Endometrium (tissue), 2 donors: ENCODE measurements at regions not wholly inside any gene's neighbourhood (a gene's known extent, or its start where the extent isn't known, plus 50 kb on each side); places are given as distances from the start of the nearest gene placed in this dataset.
"Not testable (repeated sequence)": the region's sequence is repeated elsewhere in the genome, so short reads cannot be mapped to it uniquely, and the experiment has no call there.

Experiments
- FAIRE-seq: peaks from 2 replicates; lab custom pipeline; 2012; peaks lifted over from hg19 to GRCh38; lab: Jason Lieb, UNC
- donor health status: control.
- donor health status: control.

DNA sequence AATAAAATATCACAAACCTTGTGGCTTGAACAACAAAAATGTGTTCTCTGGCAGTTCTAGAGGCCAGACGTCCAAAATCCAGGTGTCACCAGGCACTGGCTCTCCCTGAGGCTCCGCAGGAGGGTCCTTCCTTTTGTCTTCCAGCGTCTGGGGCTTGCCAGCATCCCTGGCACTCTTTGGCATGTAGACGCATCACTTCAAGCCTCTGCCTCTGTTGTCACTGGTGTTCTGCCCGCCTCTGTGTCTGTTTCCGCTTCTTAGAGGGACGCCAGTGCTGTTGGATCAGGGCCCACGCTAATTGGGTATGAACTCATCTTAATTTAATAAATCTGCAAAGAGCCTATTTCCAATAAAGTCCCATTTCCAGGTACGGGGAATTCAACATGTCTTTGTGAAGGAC is 273.7 kb upstream of the C1orf174 start:
- no peak for FAIRE-seq

DNA sequence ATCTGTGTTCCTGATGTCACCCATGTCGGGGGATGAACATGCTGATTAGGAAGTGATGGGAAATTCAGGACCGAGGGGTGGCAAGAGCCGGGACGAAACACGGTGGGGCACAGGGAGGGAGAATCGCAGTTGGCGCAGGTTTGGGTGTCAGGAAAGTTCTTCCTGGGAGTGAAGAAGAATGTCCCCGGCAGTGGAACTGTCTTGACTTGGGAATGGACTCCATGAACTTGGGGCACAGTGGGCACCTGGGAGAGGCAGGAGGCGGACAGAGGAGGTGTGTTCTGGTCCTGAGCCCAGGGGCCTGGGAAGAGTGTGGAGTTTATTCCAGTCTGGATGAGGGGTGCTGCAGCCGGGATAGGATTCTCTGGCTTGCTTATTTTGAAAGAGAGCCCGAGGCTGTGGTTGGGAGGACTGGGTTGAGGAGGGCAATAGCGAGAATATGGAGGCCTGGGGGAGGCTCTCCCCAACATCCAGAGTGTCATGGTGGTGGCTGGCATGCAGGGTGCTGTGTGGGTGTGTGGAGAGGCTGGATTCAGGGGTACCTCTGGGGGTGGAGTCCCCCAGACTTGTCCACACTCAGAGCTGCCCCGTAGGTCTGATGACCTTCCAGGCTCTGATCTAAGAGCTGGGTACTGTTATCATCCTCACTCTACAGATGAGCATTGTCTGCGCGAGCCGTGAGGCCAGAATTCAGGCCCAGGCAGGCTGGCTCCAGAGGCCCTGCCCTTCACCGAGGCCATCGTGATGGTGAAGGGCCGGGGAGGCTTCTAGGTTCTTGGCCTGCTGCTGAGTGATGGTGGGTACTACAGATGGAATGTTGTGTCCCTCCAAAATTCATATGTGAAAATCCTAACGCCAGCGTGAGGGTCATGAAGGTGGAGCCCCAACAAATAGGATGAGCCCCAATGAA is 274.5 kb upstream of the C1orf174 start:
- no peak for FAIRE-seq

DNA sequence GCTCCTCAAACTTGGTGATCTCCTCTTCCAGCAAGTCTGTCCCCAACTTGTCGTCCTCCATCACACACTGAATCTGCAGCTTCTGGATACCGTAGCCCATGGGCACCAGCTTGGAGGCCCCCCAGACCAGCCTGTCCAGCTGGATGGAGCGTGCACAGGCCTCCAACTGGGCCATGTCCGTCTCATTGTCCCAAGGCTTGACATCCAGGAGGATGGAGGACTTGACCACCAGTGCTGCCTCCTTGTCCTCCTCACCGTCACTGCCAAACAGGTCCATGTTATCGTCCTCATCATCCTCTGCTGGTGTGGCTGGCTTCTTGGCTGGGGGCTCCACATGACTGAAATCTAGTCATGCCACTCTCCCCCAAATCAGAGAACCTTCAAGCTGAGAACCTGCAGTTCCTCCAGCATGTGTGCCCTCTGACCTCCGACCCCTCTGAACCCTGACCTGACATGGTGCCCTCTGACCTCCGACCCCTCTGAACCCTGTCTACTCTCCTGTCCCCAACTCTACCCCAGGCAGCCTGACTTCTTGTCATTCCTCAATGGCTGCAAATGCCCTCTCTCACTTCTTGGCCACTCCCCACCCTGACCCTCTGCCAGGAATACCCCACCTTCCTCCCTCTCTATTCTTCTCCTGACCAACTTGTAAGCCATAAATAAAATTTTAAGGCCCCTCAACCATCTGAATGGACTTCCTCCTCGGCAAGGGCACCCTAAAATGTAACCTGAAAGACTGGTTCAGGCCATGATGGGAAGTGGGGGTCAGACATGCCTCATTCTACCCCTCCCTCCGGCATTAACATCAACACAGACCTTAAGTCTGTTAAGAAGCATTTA is 275.7 kb upstream of the C1orf174 start:
- FAIRE-seq: no peak

DNA sequence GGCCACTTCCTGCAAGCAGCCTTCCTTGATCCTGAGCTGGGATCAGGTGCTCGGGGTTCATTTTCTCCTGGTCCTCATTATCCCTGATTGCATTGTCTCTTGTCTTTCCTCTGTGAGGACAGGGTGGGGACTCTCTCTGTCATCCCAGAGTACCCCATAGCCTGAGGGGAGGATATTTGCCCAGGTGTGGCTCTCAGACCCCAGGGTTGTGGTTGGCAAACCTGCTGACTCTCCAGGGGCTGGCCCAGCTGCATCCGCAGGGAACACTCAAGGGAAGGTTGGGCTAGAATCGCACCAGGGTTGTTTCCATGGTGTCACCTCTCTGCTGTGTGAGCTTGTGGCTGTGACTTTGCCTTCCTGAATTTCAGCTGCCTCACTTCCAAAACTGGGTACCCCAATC is 276.8 kb upstream of the C1orf174 start:
- no peak for FAIRE-seq

DNA sequence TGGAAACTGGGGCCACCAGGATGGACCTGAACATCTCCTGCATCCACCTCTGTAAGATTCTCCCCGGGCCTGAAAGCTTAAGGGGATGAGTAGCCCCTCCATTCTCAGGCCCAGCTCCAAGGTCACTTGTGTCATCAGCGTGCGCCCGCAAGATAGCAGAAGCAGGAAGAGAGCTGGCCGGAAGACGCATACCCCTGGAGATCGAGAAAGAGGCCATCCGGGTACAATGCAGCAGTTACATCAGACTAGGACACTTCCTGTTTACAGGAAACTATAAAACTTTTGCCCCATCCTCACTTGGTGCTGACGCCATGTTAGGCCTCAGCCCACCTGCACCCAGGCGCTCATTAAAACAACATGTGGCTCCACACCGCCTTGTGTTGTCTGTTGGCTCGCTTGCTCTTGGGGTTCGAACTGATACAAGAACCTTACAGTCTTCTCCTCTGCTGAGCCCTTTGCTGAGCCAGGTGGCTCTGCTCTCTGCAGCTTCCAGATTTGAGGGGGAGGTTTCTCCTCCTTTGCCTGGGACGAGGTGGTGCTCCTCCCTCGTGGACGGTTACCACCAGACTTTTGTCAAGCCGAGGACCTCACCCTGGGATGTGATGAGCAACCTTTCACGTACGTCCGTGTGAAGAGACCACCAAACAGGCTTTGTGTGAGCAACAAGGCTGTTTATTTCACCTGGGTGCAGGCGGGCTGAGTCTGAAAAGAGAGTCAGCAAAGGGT is 277.5 kb upstream of the C1orf174 start:
- FAIRE-seq: no peak

DNA sequence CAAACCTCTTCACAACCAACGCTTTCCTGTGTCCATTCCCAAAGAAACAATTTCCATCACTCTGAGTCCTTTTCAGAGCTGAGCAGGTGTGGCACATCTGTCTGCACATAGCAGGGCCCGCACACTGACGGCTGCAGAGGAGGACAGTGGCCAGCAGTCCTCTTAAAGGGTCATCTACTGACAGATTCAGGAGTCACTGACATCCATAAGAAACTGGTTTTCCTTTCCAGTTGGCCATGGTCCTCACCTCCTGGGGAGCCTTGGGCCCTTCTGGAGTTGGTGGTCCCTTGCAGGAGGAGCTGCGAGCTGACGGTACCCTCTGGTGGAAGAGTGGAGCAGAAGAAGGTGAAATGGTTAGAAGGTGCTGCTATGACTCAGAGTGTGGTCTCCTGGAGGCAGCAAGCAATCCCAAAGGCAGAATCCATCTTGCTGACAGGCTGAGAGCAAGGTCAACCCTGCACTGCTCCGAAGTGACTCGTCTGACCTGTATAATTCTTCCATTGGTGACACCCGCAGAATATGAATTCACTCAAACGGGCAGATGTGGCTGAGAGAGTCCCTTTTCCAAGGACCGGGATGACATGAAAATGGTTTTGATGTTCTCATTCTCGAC is 278.5 kb upstream of the C1orf174 start:
- no peak for FAIRE-seq

DNA sequence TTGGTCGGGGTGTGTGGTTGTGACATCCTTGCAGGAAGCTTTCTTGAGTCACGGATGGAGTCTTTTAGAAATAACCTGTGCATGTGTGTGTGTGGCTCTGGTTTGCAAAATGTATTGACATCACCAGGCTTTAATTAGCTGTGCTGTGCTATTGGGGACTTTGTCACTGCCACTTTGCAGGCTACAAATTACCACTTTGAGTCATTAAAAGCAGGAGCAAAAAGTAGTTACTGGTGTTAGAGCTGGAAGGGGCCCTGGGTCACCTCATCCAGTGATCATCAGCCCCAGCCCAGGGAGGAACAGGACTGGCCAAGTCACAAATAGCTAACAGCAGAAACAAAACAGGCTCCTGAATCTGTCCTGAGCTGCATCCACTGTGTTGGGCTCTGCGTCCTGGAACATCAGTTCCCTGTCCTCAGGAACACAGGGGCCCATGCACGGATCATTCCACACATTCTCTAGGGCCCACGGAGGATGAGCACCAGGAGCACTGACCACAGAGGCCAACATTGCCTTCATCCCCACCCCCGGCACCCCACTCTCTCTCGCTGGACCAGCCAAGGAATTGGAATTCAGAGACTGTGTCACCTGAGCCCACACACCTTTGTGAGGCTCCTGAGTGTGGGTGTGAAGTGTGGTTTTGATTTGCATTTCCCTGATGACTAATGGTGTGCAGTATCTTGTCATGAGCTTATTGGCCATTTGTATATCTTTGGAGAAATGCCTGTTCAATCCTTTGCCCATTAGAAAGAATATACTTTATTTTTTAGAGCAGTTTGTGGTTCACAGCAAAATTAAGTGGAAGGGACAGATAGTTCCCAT is 280.1 kb upstream of the C1orf174 start:
- FAIRE-seq: no peak

DNA sequence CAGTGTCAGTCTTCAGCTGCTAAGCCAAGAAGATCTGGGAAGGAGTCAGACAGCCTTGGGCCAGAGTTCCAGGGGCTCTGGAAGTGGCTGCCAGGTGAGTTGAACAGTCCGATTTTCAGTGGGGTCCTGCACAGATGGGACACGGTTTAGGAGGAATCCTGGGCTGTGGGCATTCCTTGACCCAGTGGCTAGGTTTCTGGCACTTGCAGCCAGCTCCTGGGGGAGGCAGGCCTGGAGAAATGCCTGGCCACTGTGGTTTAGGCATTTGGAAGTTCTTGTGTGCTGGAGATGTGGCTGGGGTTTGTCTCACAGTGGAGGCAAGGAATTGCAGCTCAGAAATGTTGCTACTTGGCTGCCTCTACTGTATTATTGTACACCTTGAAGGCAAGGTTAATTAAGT is 286.4 kb upstream of the C1orf174 start:
- not testable (repeated sequence) for FAIRE-seq

DNA sequence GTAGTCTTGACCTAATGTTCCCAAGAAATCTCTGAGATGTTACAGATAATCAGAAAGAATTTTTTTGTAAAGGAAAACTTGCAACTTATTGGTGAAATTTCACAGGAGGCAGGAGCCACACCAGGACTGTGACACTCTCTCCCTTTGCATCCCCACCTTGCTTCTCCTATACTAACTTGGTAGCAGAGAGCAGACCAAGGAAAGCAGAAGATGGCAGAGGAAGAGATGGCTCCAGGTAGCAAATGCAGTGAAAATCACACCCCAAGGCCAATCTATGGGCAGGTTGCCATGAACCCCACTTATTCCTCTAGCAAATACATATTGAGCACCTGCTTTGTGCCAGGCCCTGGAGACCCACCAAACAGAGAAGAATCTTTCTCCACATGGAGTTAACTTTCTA is 303.4 kb upstream of the C1orf174 start:
- FAIRE-seq: no peak

DNA sequence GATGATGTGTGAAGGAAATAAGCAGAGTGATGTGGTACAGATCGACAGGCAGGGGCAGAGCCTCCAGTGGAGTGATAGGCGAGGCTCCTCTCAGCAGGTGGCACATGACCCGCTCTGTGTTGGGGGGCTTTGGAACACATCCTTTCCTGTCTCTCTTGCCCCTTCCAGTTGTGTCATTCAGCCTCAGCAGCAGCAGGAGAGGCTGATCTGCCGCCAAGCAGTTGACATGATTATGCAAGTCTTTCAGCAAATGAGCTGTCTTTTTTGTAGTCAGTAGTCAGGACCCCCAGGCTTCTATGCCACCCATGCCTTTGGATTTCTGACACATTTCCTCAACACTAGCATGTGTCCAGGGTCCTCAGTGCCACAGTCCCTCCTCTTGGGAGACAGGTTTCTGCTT is 307.1 kb upstream of the C1orf174 start:
- FAIRE-seq: no peak

DNA sequence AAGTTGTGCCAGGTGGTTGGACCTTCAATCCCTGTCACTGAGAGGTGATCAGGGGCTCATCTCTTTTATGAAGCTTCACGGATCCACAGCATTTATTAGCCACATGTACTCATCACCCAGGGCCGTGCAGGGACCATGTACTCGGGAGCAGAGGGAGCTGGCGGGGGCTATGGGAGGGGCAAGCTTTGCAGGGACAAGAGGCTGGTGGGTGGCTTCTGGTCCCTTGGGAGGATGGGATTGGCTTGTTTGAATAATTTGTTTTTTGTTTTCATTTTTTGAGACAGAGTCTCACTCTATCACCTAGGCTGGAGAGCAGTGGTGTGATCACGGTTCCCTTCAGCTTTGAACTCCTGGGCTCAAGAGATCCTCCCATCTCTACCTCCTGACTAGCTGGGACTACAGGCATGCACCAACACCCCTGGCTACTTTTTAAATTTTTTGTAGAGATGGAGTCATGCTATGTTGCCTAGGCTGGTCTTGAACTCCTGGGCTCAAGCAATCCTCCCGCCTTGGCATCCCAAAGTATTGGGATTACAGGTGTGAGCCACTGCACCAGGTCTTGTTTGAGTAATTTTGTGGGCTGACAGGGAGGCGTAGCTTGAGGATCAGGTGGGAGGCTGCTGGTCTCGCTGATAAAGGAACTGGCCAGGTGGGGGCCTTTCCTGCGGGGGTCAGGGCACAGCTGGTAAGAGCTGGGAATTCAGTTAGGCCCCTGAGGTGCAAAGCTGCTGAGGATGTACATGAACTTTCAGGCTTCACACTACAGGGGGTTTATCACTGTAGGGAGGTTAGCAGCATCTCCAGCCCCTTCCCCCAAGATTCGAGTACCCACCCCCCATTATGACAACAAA is 308.0 kb upstream of the C1orf174 start:
- no peak for FAIRE-seq

DNA sequence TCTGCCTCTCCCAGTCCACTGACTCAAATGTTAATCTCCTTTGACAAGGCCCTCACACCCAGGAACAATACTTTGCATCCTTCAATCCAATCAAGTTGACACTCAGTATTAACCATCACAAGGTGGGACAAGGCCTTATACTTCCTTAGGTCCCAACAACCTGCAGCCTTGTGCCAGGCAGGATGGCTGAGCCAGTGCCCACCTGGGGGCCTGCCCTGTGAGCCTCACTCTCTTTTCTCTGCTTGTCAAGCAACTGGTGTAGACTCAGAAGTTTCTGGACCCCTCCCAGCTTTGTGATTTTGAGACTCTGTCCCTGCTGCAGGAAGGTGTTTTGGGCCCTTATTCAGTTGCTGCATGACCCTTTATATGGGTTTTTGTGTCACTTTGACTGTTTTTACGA is 310.0 kb upstream of the C1orf174 start:
- FAIRE-seq: no peak

DNA sequence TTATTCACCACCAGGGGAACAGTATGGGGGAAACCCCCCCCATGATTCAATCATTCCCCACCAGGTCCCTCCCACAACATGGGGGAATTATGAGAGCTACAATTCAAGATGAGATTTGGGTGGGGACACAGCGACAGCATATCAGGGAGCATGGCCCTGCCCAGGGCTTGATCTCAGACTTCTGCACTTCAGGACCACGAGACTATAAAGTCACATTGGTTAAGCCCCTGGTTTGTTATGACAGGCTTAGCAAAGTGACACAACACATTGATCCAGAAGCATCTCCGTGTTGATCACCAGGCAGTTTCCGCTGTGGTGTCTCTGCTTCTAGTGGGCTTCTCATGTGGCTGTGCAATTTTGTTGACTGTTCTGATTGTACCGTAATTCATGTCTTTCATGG is 312.7 kb upstream of the C1orf174 start:
- FAIRE-seq: no peak

DNA sequence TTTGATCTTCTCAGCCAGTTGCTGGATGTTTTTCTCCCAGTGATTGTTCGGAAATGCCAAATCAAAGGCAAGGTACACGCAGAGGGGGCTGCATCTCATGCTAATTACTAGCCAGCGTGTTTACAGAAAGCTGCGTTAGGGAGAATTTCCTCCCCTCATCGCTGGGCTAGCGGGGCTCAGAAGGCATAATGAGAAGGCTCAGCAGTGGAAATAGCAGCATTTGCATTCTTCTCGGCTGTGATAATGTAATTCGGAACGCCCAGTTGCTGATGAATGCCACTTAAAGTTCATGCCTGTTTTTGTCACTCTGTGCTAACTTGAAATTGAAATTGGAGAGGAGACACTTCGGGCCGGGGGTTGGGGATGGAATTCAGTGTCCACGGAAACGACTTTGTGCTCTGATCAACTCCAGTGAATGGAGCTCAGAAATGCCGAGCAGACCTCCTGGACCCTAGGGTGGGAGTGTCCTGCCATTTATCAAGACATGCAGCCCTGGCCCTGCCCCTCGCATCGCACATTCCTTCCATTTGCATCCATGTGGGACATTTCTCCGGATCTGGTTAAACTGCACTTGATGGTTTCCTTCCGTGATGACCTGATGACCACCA is 313.4 kb upstream of the C1orf174 start:
- no peak for FAIRE-seq

DNA sequence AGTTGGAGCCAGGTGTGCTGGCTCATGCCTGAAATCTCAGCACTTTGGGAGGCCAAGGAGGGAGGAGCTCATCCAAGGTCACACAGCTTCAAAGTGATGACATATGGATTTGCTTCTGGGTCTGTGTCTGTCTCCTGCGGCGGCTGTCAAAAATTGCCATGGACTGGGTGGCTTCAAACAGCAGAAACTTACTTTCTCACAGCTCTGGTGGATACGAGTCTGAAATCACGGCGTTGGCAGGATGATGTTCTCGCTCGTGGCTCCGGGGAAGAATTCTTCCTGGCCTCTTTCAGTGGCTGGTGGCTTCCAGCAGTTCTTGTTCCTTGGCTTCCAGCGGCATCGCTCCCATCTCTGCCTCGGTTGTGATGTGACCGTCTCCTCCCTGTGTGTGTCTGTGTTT is 314.8 kb upstream of the C1orf174 start:
- no peak for FAIRE-seq

DNA sequence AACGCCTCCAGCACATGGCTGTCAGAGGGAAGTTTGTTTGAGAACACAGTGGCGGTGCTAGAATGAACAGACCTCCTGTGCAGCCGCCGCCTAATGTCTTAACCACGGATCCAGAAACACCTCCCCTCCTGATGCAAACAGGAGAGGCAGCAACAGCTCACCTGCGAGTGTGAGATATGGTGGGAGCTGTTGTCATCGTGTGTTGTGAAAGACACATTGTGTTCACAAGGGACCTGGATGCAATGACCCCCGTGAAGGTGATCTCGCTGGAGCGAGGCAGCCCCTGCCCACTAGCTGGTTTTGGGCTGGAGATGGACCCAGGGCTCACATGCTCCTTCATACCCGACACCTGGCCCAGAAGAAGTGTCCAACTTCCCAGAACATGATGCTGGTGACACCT is 315.3 kb upstream of the C1orf174 start:
- FAIRE-seq: no peak

DNA sequence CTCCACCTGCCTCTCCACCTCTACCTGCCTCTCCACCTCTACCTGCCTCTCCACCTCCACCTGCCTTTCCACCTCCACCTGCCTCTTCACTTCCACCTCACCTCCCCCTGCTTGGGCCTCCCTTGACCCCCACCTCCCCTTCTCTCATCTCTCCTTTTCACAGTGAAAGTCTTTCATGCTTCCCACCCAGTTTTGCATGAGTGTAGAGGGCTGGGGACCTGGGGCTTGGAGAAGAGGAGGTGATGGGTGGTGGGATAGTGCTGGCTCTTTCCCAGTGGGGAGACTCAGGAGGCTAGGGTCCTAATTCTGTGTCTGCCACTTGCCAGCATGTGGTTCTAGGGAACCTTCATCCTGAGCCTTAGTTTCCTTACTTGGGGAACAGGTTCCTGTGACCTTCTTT is 316.2 kb upstream of the C1orf174 start:
- no peak for FAIRE-seq

DNA sequence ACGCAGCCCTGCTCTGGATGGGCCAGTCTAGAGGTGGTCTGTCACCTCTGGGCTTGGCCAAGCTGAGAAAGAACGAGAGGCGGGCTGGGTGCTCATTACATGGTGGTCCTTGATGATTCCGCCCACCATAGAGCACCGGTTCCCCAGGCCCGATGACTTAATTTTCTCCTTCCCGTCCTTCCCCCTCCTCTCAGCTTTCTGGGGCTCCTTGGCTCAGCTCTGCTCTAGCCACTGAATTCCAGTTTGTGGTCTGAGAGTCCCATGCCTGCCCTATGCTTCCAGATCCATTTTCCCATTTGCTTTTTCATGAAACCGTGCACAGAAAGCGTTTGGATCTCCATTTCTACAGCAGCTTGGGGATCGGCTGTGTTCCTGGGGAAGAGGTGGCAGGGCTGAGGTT is 318.5 kb upstream of the C1orf174 start:
- FAIRE-seq: no peak

DNA sequence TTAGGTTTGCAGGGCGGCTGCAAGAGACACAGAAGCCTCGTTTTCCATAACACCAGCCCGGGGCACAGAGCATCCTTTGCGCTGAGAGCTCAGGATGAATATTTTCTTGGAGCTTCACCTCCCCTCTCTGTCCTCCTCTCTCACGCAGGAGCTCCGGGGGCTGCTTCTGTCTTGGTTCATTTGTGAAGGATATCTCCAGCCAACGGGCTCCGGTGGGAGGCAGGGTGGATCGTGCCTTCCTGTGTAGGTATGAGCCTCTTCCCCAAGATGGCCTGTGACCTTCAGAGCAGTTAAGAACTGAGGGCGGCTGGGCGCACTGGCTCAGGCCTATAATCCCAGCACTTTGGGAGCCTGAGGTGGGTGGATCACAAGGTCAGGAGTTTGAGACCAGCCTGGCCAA is 319.0 kb upstream of the C1orf174 start:
- no peak for FAIRE-seq

DNA sequence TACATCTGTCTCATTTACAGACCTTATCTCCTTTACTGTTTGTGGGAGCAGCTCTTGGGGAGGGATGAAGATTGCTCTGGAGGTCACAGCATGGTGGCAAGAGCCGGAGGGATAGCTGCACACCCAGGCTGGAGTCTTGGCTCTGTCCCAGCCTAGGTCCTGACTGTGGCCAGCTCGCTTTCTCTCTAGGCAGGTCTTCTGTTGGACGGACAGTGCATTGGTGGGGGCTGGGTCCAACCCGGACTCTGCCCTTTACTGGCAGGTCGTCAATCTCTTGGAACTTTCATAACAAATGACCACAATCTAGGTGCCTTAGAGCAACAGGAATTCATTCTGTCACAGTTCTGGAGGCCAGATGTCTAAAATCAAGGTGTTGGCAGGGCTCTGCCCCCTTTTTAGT is 319.8 kb upstream of the C1orf174 start:
- FAIRE-seq: no peak
